LNCaP clone FGC (cell line): ENCODE measurements at regions not wholly inside any gene's neighbourhood (a gene's known extent, or its start where the extent isn't known, plus 50 kb on each side); places are given as distances from the start of the nearest gene placed in this dataset.
"Not testable (repeated sequence)": the region's sequence is repeated elsewhere in the genome, so short reads cannot be mapped to it uniquely, and the experiment has no call there.

Experiments
- DNase-seq: peaks from one replicate; pipeline ENCODE4 v3.0.0-alpha.2; 2011; ENCODE audit warnings: low read depth
- H3K4me3 ChIP-seq: 2 replicates; pipeline ENCODE4 v1.5.1; 2011; ENCODE audit warnings: mild to moderate bottlenecking, low read depth, low read length, control low read depth
- CTCF ChIP-seq: IDR thresholded peaks from 2 replicates; pipeline ENCODE4 v1.5.1; 2012; ENCODE audit warnings: mild to moderate bottlenecking; ENCODE audit not compliant: control insufficient read depth, insufficient read depth; ENCODE audit errors: extremely low read depth

DNA sequence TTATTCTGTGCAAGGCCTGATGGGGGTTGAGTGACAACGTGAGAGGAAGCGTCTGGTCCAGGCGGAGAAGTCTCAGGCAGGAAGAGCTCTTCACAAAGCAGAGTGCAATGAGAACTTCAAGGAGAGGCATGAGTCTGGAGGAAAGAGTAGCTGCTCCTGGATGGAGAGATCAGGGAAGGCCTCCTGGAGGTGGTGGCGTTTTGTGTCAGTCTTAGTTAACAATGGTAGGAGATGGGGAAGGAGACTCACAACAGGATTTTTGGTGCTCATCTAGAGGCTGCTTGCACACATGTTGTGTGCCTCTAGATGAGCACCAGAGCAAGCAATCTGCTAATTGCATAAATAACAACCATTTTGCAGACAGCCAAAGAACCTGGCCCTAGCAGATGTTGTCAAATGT lies 442.8 kb upstream of the PODXL start:
- no peak overlapping the region for H3K4me3 ChIP-seq
- DNase-seq: no peak
- no peak for TF ChIP-seq CTCF

GRCh38 chr7:131995324-131995723 lies 438.9 kb upstream of the PODXL start:
- no peak overlapping the region for H3K4me3 ChIP-seq
- DNase-seq: no peak
- no peak for TF ChIP-seq CTCF

GRCh38 chr7:131981069-131981468 lies 424.6 kb upstream of the PODXL start:
- H3K4me3 ChIP-seq, DNase-seq: not testable (repeated sequence)

DNA sequence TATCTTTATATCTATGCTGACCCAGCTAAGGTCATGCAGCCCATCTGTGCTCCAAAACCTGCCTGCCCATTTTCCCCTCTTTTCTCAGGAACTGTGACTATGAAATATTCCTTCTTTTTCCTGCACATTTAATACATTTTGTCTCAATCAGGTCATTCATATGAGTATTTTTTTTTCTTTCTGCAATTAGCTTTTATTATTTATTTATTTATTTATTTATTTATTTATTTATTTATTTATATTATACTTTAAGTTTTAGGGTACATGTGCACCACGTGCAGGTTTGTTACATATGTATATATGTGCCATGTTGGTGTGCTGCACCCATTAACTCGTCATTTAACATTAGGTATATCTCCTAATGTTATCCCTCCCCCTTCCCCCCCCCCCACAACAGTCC lies 421.7 kb upstream of the PODXL start:
- not testable (repeated sequence) for DNase-seq, H3K4me3 ChIP-seq

DNA sequence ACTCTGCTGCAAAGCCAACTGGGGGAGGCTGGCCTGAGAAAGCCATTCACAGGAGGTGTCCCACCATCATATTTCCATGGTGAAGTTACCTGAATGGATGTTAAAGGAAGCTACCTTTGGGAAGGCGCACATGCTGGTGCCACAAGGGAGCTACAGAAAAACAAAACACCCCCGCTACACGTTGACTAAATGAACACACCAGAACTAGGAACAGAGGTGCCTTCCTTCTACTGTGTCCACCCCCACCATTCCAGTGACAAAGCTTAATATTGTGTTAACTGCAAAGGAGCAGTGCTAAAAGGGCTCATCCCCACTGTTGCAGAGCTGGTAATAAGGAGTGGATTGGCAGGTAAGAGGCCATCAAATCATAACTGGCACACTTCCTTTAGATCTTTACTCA lies 420.0 kb upstream of the PODXL start:
- no peak for DNase-seq
- H3K4me3 ChIP-seq: no peak overlapping the region
- TF ChIP-seq CTCF: no peak

DNA sequence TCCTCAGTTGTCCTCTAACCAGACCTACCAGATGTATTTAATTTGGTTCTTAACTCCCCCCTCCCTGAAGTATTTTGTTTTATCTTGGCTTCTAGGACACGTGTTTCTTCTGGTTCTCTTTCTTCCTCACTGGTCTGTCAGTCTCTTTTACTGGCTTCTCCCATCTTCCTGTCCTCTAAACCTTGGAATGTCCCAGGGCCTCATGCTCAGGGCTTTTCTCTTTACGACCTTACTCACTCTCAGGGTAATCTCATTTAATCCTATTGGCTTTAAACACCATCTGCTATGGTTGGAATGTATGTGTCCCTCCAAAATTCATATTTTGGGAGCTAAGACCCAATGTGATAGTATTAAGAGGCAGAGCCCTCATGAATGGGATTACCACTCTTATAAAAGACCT lies 418.2 kb upstream of the PODXL start:
- TF ChIP-seq CTCF: no peak
- DNase-seq: no peak

GRCh38 chr7:131972251-131972650 lies 415.8 kb upstream of the PODXL start:
- DNase-seq: no peak
- no peak for TF ChIP-seq CTCF
- H3K4me3 ChIP-seq: no peak overlapping the region

More for the DNA sequence above, 418.2 kb upstream of the PODXL start:
- H3K4me3 ChIP-seq: no peak overlapping the region

DNA sequence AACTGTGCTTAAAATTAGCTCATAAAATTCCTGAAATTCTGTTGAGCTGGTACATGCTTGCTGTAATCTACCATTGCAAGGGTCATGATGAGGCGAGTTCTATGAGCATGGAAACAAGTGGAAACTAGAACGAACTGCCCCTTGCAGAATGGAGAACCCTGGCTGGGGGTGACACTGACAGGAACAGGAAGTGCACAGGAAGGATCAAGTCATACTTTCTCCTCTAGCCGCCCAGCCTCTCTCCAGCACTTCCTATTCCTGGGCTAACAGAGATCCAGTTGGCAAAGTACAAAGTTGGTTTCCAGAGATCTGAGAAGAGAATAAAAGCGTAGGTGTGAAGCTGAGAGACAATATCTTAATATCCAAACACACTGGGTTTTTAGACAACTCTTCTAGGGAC lies 414.2 kb upstream of the PODXL start:
- no peak for DNase-seq
- TF ChIP-seq CTCF: no peak
- H3K4me3 ChIP-seq: no peak overlapping the region
